ENCODE measurements at regions not wholly inside any gene's neighbourhood (a gene's known extent, or its start where the extent isn't known, plus 50 kb on each side); places are given as distances from the start of the nearest gene placed in this dataset.

GRCh38 chr1:72636631-72637030 is 354.3 kb upstream of the NEGR1 start:
- H3K36me3 ChIP-seq (ENCODE audit: insufficient read depth, low read length): no peaks in the 10 kb centered on the region
- TF ChIP-seq CTCF (IDR thresholded peaks at IDR 0.05; ENCODE audit: poor library complexity, severe bottlenecking) (no peak), EP300 (conservative IDR thresholded peaks at IDR 0.05; ENCODE audit: poor library complexity, severe bottlenecking) (no peak), MXI1 (conservative IDR thresholded peaks at IDR 0.05; ENCODE audit: poor library complexity, severe bottlenecking) (no peak), TAF1 (IDR thresholded peaks at IDR 0.05; ENCODE audit: low read depth) (no peak), RAD21 (conservative IDR thresholded peaks at IDR 0.05) (no peak), SMC3 (conservative IDR thresholded peaks at IDR 0.05; ENCODE audit: poor library complexity) (no peak), REST (IDR thresholded peaks at IDR 0.05; ENCODE audit: borderline replicate concordance) (no peak), POLR2AphosphoS5 (IDR thresholded peaks at IDR 0.05) (no peak), EZH2 (IDR thresholded peaks at IDR 0.05; ENCODE audit: borderline replicate concordance, insufficient read depth, low read length, poor library complexity, severe bottlenecking) (no peak)
- no peaks in the 10 kb centered on the region for H4K20me1 ChIP-seq (ENCODE audit: insufficient read depth)
- no peaks in the 10 kb centered on the region for H3K9me3 ChIP-seq (ENCODE audit: low read length)
- H3K79me2 ChIP-seq (replicated peaks; ENCODE audit: insufficient read depth, low read length): no peaks in the 10 kb centered on the region
- H3K27ac ChIP-seq (ENCODE audit: low read length): no peak overlapping the region
- no peak overlapping the region for H3K4me3 ChIP-seq (ENCODE audit: low read length)
- H3K9ac ChIP-seq (ENCODE audit: low read length): no peak overlapping the region
- no peak overlapping the region for H2AFZ ChIP-seq (ENCODE audit: low read depth, low read length)
- H3K27me3 ChIP-seq (ENCODE audit: insufficient read depth, low read depth, low read length): no peaks in the 10 kb centered on the region
- no peaks in the 10 kb centered on the region for H3F3A ChIP-seq (ENCODE audit: insufficient read depth, low read length, poor library complexity, severe bottlenecking)
- no peak overlapping the region for H3K4me2 ChIP-seq (ENCODE audit: low read length)
- no peaks in the 10 kb centered on the region for H3K9me2 ChIP-seq (ENCODE audit: insufficient read depth, low read length)

GRCh38 chr1:72635719-72636118 is 353.4 kb upstream of the NEGR1 start:
- no peak overlapping the region for H3K4me2 ChIP-seq (ENCODE audit: low read length)
- H3K9me2 ChIP-seq (ENCODE audit: insufficient read depth, low read length): no peaks in the 10 kb centered on the region
- no peaks in the 10 kb centered on the region for H3F3A ChIP-seq (ENCODE audit: insufficient read depth, low read length, poor library complexity, severe bottlenecking)
- no peaks in the 10 kb centered on the region for H3K79me2 ChIP-seq (replicated peaks; ENCODE audit: insufficient read depth, low read length)
- H4K20me1 ChIP-seq (ENCODE audit: insufficient read depth): no peaks in the 10 kb centered on the region
- no peaks in the 10 kb centered on the region for H3K36me3 ChIP-seq (ENCODE audit: insufficient read depth, low read length)
- H3K27ac ChIP-seq (ENCODE audit: low read length): no peak overlapping the region
- no peaks in the 10 kb centered on the region for H3K9me3 ChIP-seq (ENCODE audit: low read length)
- H2AFZ ChIP-seq (ENCODE audit: low read depth, low read length): no peak overlapping the region
- H3K27me3 ChIP-seq (ENCODE audit: insufficient read depth, low read depth, low read length): no peaks in the 10 kb centered on the region
- no peak overlapping the region for H3K4me3 ChIP-seq (ENCODE audit: low read length)
- no peak overlapping the region for H3K9ac ChIP-seq (ENCODE audit: low read length)
- no peak for TF ChIP-seq REST (IDR thresholded peaks at IDR 0.05; ENCODE audit: borderline replicate concordance)
- no peak for TF ChIP-seq POLR2AphosphoS5 (IDR thresholded peaks at IDR 0.05)
- TF ChIP-seq EZH2 (IDR thresholded peaks at IDR 0.05; ENCODE audit: borderline replicate concordance, insufficient read depth, low read length, poor library complexity, severe bottlenecking): no peak
- TF ChIP-seq SMC3 (conservative IDR thresholded peaks at IDR 0.05; ENCODE audit: poor library complexity): no peak
- TF ChIP-seq TAF1 (IDR thresholded peaks at IDR 0.05; ENCODE audit: low read depth): no peak
- TF ChIP-seq RAD21 (conservative IDR thresholded peaks at IDR 0.05): no peak
- TF ChIP-seq MXI1 (conservative IDR thresholded peaks at IDR 0.05; ENCODE audit: poor library complexity, severe bottlenecking): no peak
- no peak for TF ChIP-seq CTCF (IDR thresholded peaks at IDR 0.05; ENCODE audit: poor library complexity, severe bottlenecking)
- TF ChIP-seq EP300 (conservative IDR thresholded peaks at IDR 0.05; ENCODE audit: poor library complexity, severe bottlenecking): no peak
